ENCODE measurements at regions not wholly inside any gene's neighbourhood (a gene's known extent, or its start where the extent isn't known, plus 50 kb on each side); places are given as distances from the start of the nearest gene placed in this dataset.

GRCh38 chr4:82045267-82045666, 328.5 kb downstream of the HNRNPD start:
- no peak overlapping the region for H3K9ac ChIP-seq (ENCODE audit: insufficient read depth in 1 of 2, low read length in 2 of 2)
- no peak for ATAC-seq (ENCODE audit: insufficient read depth, low FRiP score)

GRCh38 chr4:82044141-82044993, 329.4 kb downstream of the HNRNPD start:
- peaks cover 0 to 30% (median 28%) of the 10 kb centered on the region in 3 donors for H3K27me3 ChIP-seq (ENCODE audit: control insufficient read depth in 3 of 3, insufficient read depth in 3 of 3, low read length in 2 of 3)
- no peaks in the 10 kb centered on the region for H3K36me3 ChIP-seq (ENCODE audit: control insufficient read depth in 4 of 4, insufficient read depth in 4 of 4, low read length in 4 of 4)
- WGBS, 2 donors: 1% methylated on average over 58 to 75 of the region's 75 CpGs
- peak overlapping the region; percentile 36 for H3K4me3 ChIP-seq
- no peak overlapping the region for H3K27ac ChIP-seq (ENCODE audit: low read depth in 1 of 2, low read length in 1 of 2)
- peaks cover 0 to 9% (median 0%) of the 10 kb centered on the region in 5 donors for H3K4me1 ChIP-seq (ENCODE audit: control insufficient read depth in 5 of 5, insufficient read depth in 5 of 5, low read length in 5 of 5)
- ATAC-seq (ENCODE audit: insufficient read depth, low FRiP score) (peak; percentile 86), DNase-seq (peak; percentile 71 to 87 (median 79))
- H3K9ac ChIP-seq (ENCODE audit: insufficient read depth in 1 of 2, low read length in 2 of 2): no peak overlapping the region
- TF ChIP-seq CTCF (IDR thresholded peaks at IDR 0.05; ENCODE audit: control extremely low read depth, extremely low read depth): no peak
- peaks cover 0 to 2% (median 0%) of the 10 kb centered on the region in 4 donors for H3K9me3 ChIP-seq (ENCODE audit: control insufficient read depth in 4 of 4, insufficient read depth in 3 of 4, low read length in 3 of 4)

More at GRCh38 chr4:82045267-82045666, 328.5 kb downstream of the HNRNPD start:
- Histone ChIP-seq H3K4me3 (no peak overlapping the region), H3K4me1 (ENCODE audit: control insufficient read depth in 5 of 5, insufficient read depth in 5 of 5, low read length in 5 of 5) (peaks cover 0 to 9% (median 0%) of the 10 kb centered on the region in 5 donors), H3K9me3 (ENCODE audit: control insufficient read depth in 4 of 4, insufficient read depth in 3 of 4, low read length in 3 of 4) (peaks cover 0 to 2% (median 0%) of the 10 kb centered on the region in 4 donors), H3K27me3 (ENCODE audit: control insufficient read depth in 3 of 3, insufficient read depth in 3 of 3, low read length in 2 of 3) (peaks cover 0 to 30% (median 28%) of the 10 kb centered on the region in 3 donors), H3K27ac (ENCODE audit: low read depth in 1 of 2, low read length in 1 of 2) (no peak overlapping the region), H3K36me3 (ENCODE audit: control insufficient read depth in 4 of 4, insufficient read depth in 4 of 4, low read length in 4 of 4) (no peaks in the 10 kb centered on the region)
- TF ChIP-seq CTCF (IDR thresholded peaks at IDR 0.05; ENCODE audit: control extremely low read depth, extremely low read depth): no peak
- DNase-seq: no peak
- WGBS, 2 donors: 62 to 67% methylated on average over 5 of the region's 5 CpGs

GRCh38 chr4:82043809-82044137, 330.0 kb downstream of the HNRNPD start:
- DNase-seq (no peak), ATAC-seq (ENCODE audit: insufficient read depth, low FRiP score) (no peak)
- no peak overlapping the region for H3K9ac ChIP-seq (ENCODE audit: insufficient read depth in 1 of 2, low read length in 2 of 2)
- H3K4me3 ChIP-seq: peak overlapping the region; percentile 36
- peaks cover 0 to 30% (median 28%) of the 10 kb centered on the region in 3 donors for H3K27me3 ChIP-seq (ENCODE audit: control insufficient read depth in 3 of 3, insufficient read depth in 3 of 3, low read length in 2 of 3)
- 4 to 5% methylated on average over 18 of the region's 18 CpGs for WGBS, 2 donors
- H3K27ac ChIP-seq (ENCODE audit: low read depth in 1 of 2, low read length in 1 of 2): no peak overlapping the region
- H3K9me3 ChIP-seq (ENCODE audit: control insufficient read depth in 4 of 4, insufficient read depth in 3 of 4, low read length in 3 of 4): peaks cover 0 to 2% (median 0%) of the 10 kb centered on the region in 4 donors
- H3K36me3 ChIP-seq (ENCODE audit: control insufficient read depth in 4 of 4, insufficient read depth in 4 of 4, low read length in 4 of 4): no peaks in the 10 kb centered on the region
- H3K4me1 ChIP-seq (ENCODE audit: control insufficient read depth in 5 of 5, insufficient read depth in 5 of 5, low read length in 5 of 5): peaks cover 0 to 9% (median 0%) of the 10 kb centered on the region in 5 donors
- no peak for TF ChIP-seq CTCF (IDR thresholded peaks at IDR 0.05; ENCODE audit: control extremely low read depth, extremely low read depth)
